Right atrium auricular region (tissue), 2 donors: ENCODE measurements at regions not wholly inside any gene's neighbourhood (a gene's known extent, or its start where the extent isn't known, plus 50 kb on each side); places are given as distances from the start of the nearest gene placed in this dataset.

Experiments used
- DNase-seq: peaks from one replicate; pipeline ENCODE4 v3.0.0-alpha.2; 2019; ENCODE audit warnings: low spot score
- H3K27ac ChIP-seq, 2 donors: fragments of 200-600 bp; sonication (generic); 1 replicate in 1 of 2; 2 replicates in 1 of 2; pipeline ENCODE4 v1.5.1; 2016 to 2019
- H3K27me3 ChIP-seq, 2 donors: fragments of 200-600 bp; sonication (generic); one replicate each; pipeline versions ENCODE4 v1.5.1 to v1.6.0; 2017 to 2019
- H3K36me3 ChIP-seq: fragments of 200-600 bp; sonication (generic); one replicate; pipeline ENCODE4 v1.5.1; 2016
- H3K4me1 ChIP-seq, 2 donors: fragments of 200-600 bp; sonication (generic); one replicate each; pipeline versions ENCODE4 v1.5.1 to v1.6.0; 2017 to 2019
- H3K4me3 ChIP-seq, 2 donors: fragments of 200-600 bp; sonication (generic); 1 replicate in 1 of 2; 2 replicates in 1 of 2; pipeline ENCODE4 v1.5.1; 2017 to 2019; ENCODE audit warnings: mild to moderate bottlenecking in 1 of 2, moderate library complexity in 1 of 2
- H3K9me3 ChIP-seq, 2 donors: fragments of 200-600 bp; sonication (generic); one replicate each; pipeline ENCODE4 v1.5.1; 2019
- TF ChIP-seq, protein P1 (sequence below), 2 donors: fragments of 200-600 bp; sonication (generic); IDR thresholded peaks; one replicate each; pipeline ENCODE4 v1.5.1; 2019; ENCODE audit warnings: antibody characterized with exemption in 2 of 2

DNA sequence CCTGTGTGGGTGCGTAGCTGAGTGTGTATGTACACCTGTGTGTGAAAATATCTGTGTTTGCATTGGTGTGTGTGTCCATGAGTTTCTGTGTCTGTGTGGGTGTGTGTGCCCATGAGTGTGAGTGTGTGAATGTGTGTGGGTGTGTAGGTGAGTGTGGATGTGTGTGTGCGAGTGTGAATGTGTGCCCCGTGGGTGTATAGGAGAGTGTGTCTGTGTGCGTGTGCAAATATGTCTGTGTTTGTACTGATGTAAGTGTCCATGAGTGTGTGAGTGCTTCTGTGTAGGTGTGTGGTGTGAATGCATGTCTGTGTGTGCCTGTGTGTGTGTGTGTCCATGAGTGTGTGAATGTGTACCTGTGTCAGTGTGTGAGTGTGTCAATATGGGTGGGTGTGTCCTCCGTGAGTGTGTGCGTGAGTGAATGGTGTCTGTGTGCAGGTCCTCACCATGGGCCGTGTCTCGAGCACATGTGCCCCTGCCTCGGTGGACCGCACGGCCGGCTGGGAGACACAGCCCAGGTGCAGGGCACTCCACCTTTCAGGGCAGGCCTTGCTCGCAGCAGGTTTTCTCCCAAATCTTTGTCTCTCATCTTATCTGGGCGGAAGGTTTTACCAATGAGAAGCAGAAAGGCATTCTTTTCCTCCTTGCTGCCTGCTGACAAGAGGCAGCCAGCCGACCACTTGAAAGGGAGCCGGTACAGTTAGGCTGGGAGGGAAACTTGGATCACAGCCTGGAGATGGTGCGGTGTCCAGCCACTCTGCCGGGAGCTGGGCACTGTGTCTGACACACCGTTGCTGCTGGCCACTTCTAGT, 107.1 kb upstream of the FAM20C start:
- TF ChIP-seq, protein P1, sequence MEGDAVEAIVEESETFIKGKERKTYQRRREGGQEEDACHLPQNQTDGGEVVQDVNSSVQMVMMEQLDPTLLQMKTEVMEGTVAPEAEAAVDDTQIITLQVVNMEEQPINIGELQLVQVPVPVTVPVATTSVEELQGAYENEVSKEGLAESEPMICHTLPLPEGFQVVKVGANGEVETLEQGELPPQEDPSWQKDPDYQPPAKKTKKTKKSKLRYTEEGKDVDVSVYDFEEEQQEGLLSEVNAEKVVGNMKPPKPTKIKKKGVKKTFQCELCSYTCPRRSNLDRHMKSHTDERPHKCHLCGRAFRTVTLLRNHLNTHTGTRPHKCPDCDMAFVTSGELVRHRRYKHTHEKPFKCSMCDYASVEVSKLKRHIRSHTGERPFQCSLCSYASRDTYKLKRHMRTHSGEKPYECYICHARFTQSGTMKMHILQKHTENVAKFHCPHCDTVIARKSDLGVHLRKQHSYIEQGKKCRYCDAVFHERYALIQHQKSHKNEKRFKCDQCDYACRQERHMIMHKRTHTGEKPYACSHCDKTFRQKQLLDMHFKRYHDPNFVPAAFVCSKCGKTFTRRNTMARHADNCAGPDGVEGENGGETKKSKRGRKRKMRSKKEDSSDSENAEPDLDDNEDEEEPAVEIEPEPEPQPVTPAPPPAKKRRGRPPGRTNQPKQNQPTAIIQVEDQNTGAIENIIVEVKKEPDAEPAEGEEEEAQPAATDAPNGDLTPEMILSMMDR (IDR thresholded peaks at IDR 0.05) = no peak
- no peaks in the 10 kb centered on the region for H3K27me3 ChIP-seq
- H3K4me1 ChIP-seq = peaks cover 0 to 23% of the 10 kb centered on the region in 2 donors
- no peak for DNase-seq
- no peaks in the 10 kb centered on the region for H3K9me3 ChIP-seq
- H3K36me3 ChIP-seq = no peaks in the 10 kb centered on the region
- no peak overlapping the region for H3K4me3 ChIP-seq
- H3K27ac ChIP-seq = no peak overlapping the region

DNA sequence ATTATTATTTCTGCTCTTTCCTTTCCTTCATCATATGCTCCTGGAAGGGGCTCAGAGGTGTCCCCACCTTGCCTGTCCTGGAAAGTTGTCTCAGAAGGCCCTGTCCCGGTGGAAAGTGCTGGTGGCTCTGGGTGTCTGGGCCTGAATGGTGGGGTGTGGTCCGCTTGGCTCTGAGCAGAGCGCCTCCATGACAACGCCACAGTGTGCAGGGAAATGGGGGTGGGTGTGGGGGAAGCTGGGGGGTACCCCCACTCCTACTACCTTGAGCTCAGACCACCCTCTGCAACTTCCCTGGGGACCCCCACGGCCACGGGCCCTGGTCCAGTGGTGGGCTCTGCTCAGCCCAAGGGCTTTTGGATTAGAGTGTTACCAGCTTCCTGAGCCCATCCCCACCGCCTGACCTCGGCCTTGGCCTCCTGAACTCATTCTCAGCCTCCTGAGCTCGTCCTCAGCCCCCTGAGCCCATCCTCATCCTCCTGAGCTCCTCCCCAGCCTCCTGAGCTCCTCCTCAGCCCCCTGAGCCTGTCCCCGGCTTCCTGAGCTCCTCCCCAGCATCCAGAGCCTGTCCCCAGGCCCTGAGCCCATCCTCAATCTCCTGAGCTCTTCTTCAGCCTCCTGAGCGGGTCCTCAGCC, 106.4 kb upstream of the FAM20C start:
- Histone ChIP-seq H3K4me3 (no peak overlapping the region), H3K4me1 (peaks cover 0 to 23% of the 10 kb centered on the region in 2 donors), H3K27ac (no peak overlapping the region), H3K9me3 (no peaks in the 10 kb centered on the region), H3K27me3 (no peaks in the 10 kb centered on the region), H3K36me3 (no peaks in the 10 kb centered on the region)
- DNase-seq = no peak
- TF ChIP-seq, protein P1 (IDR thresholded peaks at IDR 0.05) = no peak

DNA sequence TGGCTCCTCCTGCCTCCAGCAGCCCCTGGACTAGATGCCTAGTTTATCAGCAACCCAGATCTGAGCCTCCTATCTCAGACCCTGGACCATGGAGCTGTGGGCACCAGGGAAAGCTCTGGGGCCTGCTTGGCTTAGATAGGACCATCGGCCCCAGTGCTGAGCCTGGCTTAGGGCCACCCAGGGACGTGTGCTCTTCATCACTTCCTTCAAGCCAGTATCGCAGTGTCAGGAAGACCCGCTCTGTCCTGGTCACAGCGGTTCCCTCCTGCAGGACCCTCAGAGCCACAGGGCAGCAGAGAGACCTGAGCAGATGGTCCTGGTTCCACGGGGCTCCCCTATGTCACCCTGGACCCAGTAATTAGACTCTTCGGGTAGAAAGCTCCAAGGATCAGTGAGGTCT, 105.7 kb upstream of the FAM20C start:
- Histone ChIP-seq H3K4me3 (no peak overlapping the region), H3K27ac (no peak overlapping the region), H3K27me3 (no peaks in the 10 kb centered on the region), H3K4me1 (peaks cover 0 to 23% of the 10 kb centered on the region in 2 donors), H3K9me3 (no peaks in the 10 kb centered on the region), H3K36me3 (no peaks in the 10 kb centered on the region)
- TF ChIP-seq, protein P1 (IDR thresholded peaks at IDR 0.05) = no peak
- DNase-seq = no peak

DNA sequence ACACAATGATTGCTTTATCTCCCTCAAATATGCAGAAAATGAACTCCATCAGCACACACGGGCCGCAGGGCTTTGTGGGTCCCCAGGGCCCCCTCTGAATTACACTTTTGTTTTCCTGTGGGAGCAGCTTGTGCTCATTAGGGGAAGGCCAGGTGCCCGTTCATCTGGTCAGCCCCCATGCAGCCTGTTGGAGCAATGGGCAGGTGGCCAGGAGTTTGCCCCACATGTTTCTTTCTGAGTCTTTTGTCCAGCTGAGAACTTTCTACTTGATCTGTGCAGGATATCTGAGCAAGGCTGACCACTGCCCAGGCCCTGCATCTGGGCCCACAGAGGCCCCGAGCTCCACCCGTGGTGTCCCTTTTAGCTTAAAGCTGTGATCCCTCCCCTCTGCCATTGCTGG, 105.3 kb upstream of the FAM20C start:
- Histone ChIP-seq H3K9me3 (no peaks in the 10 kb centered on the region), H3K4me1 (peaks cover 0 to 23% of the 10 kb centered on the region in 2 donors), H3K4me3 (no peak overlapping the region), H3K36me3 (no peaks in the 10 kb centered on the region), H3K27ac (no peak overlapping the region), H3K27me3 (no peaks in the 10 kb centered on the region)
- DNase-seq = no peak
- TF ChIP-seq, protein P1 (IDR thresholded peaks at IDR 0.05) = no peak

DNA sequence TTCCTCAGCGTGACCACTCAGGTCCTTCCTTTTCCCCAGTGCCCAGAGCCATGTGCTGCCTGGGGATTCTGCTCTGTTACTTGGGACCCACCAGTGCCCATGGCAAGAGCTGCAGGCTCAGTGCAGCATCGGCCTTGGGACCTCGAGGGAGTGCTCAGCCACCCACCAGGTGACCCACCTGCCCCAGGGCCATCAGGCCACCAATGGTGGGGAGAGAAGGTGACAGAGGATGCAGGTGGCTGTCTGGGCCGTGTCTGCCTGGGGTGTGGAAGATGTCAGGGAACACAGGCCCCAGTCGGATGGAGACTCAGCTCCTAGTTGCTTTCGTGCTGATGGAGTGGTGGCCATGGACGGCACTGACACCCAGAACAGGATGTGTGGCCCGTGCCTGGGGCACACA, 104.7 kb upstream of the FAM20C start:
- DNase-seq = no peak
- no peak overlapping the region for H3K4me3 ChIP-seq
- H3K27ac ChIP-seq = no peak overlapping the region
- TF ChIP-seq, protein P1 (IDR thresholded peaks at IDR 0.05) = no peak
- H3K9me3 ChIP-seq = no peaks in the 10 kb centered on the region
- H3K4me1 ChIP-seq = peaks cover 0 to 23% of the 10 kb centered on the region in 2 donors
- no peaks in the 10 kb centered on the region for H3K36me3 ChIP-seq
- no peaks in the 10 kb centered on the region for H3K27me3 ChIP-seq
